Activated CD8-positive, alpha-beta memory T cell treated with anti-CD3 and anti-CD28 coated beads for 48 hours (primary cell): ENCODE measurements at regions not wholly inside any gene's neighbourhood (a gene's known extent, or its start where the extent isn't known, plus 50 kb on each side); places are given as distances from the start of the nearest gene placed in this dataset.
"Not testable (repeated sequence)": the region's sequence is repeated elsewhere in the genome, so short reads cannot be mapped to it uniquely, and the experiment has no call there.

Experiments used
- DNase-seq, 3 experiments: peaks; one replicate each; pipeline ENCODE4 v3.0.0-alpha.2; 2020; ENCODE audit warnings: low read depth in 2 of 3, low spot score in 2 of 3

GRCh38 chr2:236820763-236821344 is 251.2 kb downstream of the ACKR3 start:
- no peak for DNase-seq

GRCh38 chr2:236823041-236823629 is 253.5 kb downstream of the ACKR3 start:
- no peak for DNase-seq

- DNase-seq, result no peak
These were observed 254.3 kb downstream of the ACKR3 start for GRCh38 chr2:236823963-236824362.

- no peak for DNase-seq
These were observed 255.2 kb downstream of the ACKR3 start for GRCh38 chr2:236824836-236825235.

- no peak for DNase-seq
These were observed 256.4 kb downstream of the ACKR3 start for GRCh38 chr2:236825989-236826510.

GRCh38 chr2:236826606-236827156 is 257.1 kb downstream of the ACKR3 start:
- no peak for DNase-seq

- no peak for DNase-seq
These were observed 257.7 kb upstream of the COPS8 start for GRCh38 chr2:236827997-236828396.

GRCh38 chr2:236828820-236829219 is 256.9 kb upstream of the COPS8 start:
- DNase-seq, result no peak

- no peak for DNase-seq
These were observed 254.8 kb upstream of the COPS8 start for GRCh38 chr2:236830926-236831325.

GRCh38 chr2:236831698-236832097 is 254.0 kb upstream of the COPS8 start:
- DNase-seq, result no peak

GRCh38 chr2:236833501-236834073 is 252.1 kb upstream of the COPS8 start:
- DNase-seq, result no peak

GRCh38 chr2:236834284-236834683 is 251.4 kb upstream of the COPS8 start:
- DNase-seq, result no peak

- no peak for DNase-seq
These were observed 250.2 kb upstream of the COPS8 start for GRCh38 chr2:236835307-236836024.

- not testable (repeated sequence) for DNase-seq
These were observed 249.7 kb upstream of the COPS8 start for GRCh38 chr2:236836028-236836427.

- DNase-seq, result no peak
These were observed 245.5 kb upstream of the COPS8 start for GRCh38 chr2:236840215-236840614.

- no peak for DNase-seq
These were observed 244.8 kb upstream of the COPS8 start for GRCh38 chr2:236840857-236841256.

GRCh38 chr2:236841389-236841788 is 244.3 kb upstream of the COPS8 start:
- DNase-seq, result no peak

- DNase-seq, result no peak
These were observed 242.3 kb upstream of the COPS8 start for GRCh38 chr2:236843161-236843968.

GRCh38 chr2:236844711-236845110 is 241.0 kb upstream of the COPS8 start:
- DNase-seq, result no peak

- no peak for DNase-seq
These were observed 238.7 kb upstream of the COPS8 start for GRCh38 chr2:236847023-236847422.
